ENCODE measurements at regions not wholly inside any gene's neighbourhood (a gene's known extent, or its start where the extent isn't known, plus 50 kb on each side); places are given as distances from the start of the nearest gene placed in this dataset.

DNA sequence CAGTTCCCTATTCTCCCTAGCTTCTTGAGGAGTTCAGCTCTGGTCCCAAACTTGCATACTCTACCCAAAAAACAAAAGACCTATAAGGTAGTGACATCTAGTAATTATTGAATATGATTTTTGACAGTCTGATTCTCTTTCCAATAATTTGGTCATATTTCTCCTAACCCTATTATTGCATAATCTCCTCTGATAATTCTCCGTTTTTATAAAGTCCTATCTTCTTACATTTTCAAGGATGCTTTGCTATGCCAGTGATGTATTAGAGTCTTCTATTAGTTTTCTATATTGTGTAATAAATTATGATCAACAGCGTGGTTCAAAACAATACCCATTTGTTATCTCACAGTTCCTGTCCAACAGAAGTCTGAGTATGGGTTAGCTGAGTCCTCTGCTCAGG lies 426.3 kb downstream of the BCL11A start:
- H3K4me1 ChIP-seq, result no peaks in the 10 kb centered on the region
- TF ChIP-seq, protein P1, sequence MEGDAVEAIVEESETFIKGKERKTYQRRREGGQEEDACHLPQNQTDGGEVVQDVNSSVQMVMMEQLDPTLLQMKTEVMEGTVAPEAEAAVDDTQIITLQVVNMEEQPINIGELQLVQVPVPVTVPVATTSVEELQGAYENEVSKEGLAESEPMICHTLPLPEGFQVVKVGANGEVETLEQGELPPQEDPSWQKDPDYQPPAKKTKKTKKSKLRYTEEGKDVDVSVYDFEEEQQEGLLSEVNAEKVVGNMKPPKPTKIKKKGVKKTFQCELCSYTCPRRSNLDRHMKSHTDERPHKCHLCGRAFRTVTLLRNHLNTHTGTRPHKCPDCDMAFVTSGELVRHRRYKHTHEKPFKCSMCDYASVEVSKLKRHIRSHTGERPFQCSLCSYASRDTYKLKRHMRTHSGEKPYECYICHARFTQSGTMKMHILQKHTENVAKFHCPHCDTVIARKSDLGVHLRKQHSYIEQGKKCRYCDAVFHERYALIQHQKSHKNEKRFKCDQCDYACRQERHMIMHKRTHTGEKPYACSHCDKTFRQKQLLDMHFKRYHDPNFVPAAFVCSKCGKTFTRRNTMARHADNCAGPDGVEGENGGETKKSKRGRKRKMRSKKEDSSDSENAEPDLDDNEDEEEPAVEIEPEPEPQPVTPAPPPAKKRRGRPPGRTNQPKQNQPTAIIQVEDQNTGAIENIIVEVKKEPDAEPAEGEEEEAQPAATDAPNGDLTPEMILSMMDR (IDR thresholded peaks at IDR 0.05), result no peak
- H3K27me3 ChIP-seq, result no peaks in the 10 kb centered on the region
- no peak for DNase-seq
- WGBS, 2 donors, result 77 to 86% methylated on average over 2 of the region's 2 CpGs
- H3K9me3 ChIP-seq, result peaks cover 0 to 19% (median 3%) of the 10 kb centered on the region in 11 donors
- ATAC-seq, result no peak
- no peak overlapping the region for H3K4me3 ChIP-seq
- intact Hi-C loops (cut with DNase I), result loop anchor here in 2 of 10 donors (10.0 kb wide), 1 partner anchor 822 kb away; no protein-coding TSS in a partner anchor
- no peak overlapping the region for H3K27ac ChIP-seq
- H3K36me3 ChIP-seq, result no peaks in the 10 kb centered on the region

DNA sequence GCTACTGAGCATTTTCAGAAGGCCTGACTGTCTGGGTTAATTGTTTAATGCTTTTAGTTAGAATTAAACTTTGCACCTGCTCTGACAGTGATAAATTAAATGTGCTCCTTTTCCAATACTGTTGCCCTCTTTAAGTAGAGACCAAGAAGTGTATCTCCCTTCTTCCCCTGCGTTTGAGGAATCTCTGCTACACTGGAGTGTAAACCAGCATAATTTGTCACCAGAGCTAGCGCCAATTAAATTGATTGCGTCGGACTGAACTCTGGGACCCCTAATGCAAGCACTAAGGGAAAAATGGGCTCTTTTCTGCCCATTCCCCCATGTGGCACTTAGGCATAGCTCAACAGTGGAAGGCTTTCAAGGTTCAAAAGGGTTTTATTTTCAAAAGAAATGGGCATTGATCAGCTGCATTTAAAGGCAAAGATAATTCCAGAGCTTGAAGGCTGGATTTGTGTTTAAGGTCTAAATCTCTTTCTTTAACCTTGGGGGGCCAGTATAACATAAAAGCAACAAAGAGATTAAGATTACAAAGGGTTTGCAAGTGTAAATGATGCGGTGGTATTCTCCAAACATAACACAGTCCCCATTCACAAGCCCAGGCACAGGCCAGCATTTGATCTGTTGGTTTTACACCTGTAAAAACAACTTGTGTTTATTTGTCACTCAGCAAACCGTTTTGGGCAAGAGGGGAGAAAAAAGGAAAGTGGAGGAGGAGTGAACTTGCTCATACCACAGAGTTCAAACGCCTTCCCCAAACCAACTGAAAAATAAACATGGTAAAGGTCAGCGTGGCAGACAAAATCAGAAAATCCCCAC lies 427.6 kb downstream of the BCL11A start:
- 57 to 62% methylated on average over 8 of the region's 8 CpGs for WGBS, 2 donors
- Histone ChIP-seq H3K4me3 (no peak overlapping the region), H3K36me3 (no peaks in the 10 kb centered on the region), H3K27me3 (no peaks in the 10 kb centered on the region), H3K9me3 (peaks cover 0 to 11% (median 0%) of the 10 kb centered on the region in 11 donors), H3K27ac (no peak overlapping the region), H3K4me1 (no peaks in the 10 kb centered on the region)
- intact Hi-C loops (cut with DNase I), result loop anchor here in 2 of 10 donors (10.0 kb wide), 1 partner anchor 821 kb away; no protein-coding TSS in a partner anchor
- TF ChIP-seq, protein P1 (IDR thresholded peaks at IDR 0.05), result no peak
- no peak for DNase-seq
- ATAC-seq, result no peak

DNA sequence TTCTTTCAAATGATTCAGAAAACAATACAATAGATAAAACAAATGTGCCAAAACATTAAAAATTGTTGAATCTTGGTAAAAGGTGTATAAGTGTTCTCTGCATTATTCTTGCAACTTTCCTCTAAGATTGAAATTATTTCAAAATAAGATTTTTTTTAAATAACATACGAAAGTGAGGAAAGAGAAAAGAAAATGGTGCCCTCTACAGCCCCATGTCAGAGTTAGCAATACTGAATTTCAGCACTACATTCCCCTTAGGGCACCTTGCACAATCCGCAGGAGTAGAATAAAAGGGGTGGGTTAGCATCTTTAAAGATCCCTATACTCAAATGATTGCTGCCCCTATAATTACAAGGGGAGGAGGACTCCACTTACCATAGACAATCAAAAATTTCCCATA lies 433.7 kb downstream of the BCL11A start:
- 62 to 71% methylated on average over 2 of the region's 2 CpGs for WGBS, 2 donors
- no peak for DNase-seq
- TF ChIP-seq, protein P1 (IDR thresholded peaks at IDR 0.05), result peak in 5 of 9 donors; percentile 16 to 48 (median 40)
- Histone ChIP-seq H3K4me1 (no peaks in the 10 kb centered on the region), H3K4me3 (no peak overlapping the region), H3K9me3 (peaks cover 0 to 24% (median 7%) of the 10 kb centered on the region in 11 donors), H3K27me3 (no peaks in the 10 kb centered on the region), H3K27ac (no peak overlapping the region), H3K36me3 (no peaks in the 10 kb centered on the region)
- intact Hi-C loops (cut with DNase I), result loop anchor here in 3 of 10 donors (10.0 kb wide), 1 partner anchor 815 kb away; no protein-coding TSS in a partner anchor
- no peak for ATAC-seq

DNA sequence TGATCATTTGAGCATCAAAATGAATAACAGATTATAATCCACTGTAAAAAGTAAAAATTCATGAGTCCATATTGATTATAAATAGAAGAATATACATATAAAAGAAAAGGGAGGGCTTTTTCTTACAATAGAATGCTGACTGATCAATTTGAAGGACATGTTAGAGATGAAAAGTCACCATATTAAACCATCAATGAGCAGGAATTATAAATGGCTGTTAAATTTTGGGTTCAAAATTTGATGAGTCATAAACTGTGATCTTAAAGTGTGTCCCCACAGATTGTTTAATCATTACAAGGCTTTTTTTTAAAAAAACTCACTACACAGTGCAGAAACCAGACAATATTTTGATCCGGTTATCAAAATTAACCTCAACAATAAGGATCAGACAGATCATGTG lies 434.5 kb downstream of the BCL11A start:
- TF ChIP-seq, protein P1 (IDR thresholded peaks at IDR 0.05), result no peak
- no peaks in the 10 kb centered on the region for H3K36me3 ChIP-seq
- H3K4me3 ChIP-seq, result no peak overlapping the region
- no peak for ATAC-seq
- DNase-seq, result no peak
- WGBS, 2 donors, result 84 to 97% methylated on average over 1 of the region's 1 CpG
- intact Hi-C loops (cut with DNase I), result loop anchor here in 1 of 10 donors (10.0 kb wide), 1 partner anchor 814 kb away; no protein-coding TSS in a partner anchor
- H3K27me3 ChIP-seq, result no peaks in the 10 kb centered on the region
- H3K9me3 ChIP-seq, result peaks cover 0 to 24% (median 7%) of the 10 kb centered on the region in 11 donors
- no peak overlapping the region for H3K27ac ChIP-seq
- no peaks in the 10 kb centered on the region for H3K4me1 ChIP-seq

Measured in heart right ventricle (tissue), 16 donors.